ENCODE measurements at regions not wholly inside any gene's neighbourhood (a gene's known extent, or its start where the extent isn't known, plus 50 kb on each side); places are given as distances from the start of the nearest gene placed in this dataset.

GRCh38 chr7:18151422-18151821, 123.8 kb upstream of the PRPS1L1 start:
- H3K4me3 ChIP-seq (ENCODE audit: low read depth, low read length), result no peak overlapping the region

- H3K4me3 ChIP-seq (ENCODE audit: low read depth, low read length), result no peak overlapping the region
Measured at GRCh38 chr7:18153183-18153748, 125.6 kb upstream of the PRPS1L1 start.

GRCh38 chr7:18154726-18155125, 127.1 kb upstream of the PRPS1L1 start:
- H3K4me3 ChIP-seq (ENCODE audit: low read depth, low read length), result no peak overlapping the region

- H3K4me3 ChIP-seq (ENCODE audit: low read depth, low read length), result no peak overlapping the region
Measured at GRCh38 chr7:18157233-18157632, 129.6 kb upstream of the PRPS1L1 start.

GRCh38 chr7:18162657-18163056, 135.0 kb upstream of the PRPS1L1 start:
- H3K4me3 ChIP-seq (ENCODE audit: low read depth, low read length), result no peak overlapping the region

GRCh38 chr7:18163091-18163490, 135.4 kb upstream of the PRPS1L1 start:
- H3K4me3 ChIP-seq (ENCODE audit: low read depth, low read length), result no peak overlapping the region

GRCh38 chr7:18165166-18165565, 137.5 kb upstream of the PRPS1L1 start:
- H3K4me3 ChIP-seq (ENCODE audit: low read depth, low read length), result no peak overlapping the region

- H3K4me3 ChIP-seq (ENCODE audit: low read depth, low read length), result no peak overlapping the region
Measured at GRCh38 chr7:18166002-18166401, 138.4 kb upstream of the PRPS1L1 start.

- H3K4me3 ChIP-seq (ENCODE audit: low read depth, low read length), result no peak overlapping the region
Measured at GRCh38 chr7:18167815-18168214, 140.2 kb upstream of the PRPS1L1 start.

GRCh38 chr7:18174996-18175395, 147.3 kb upstream of the PRPS1L1 start:
- H3K4me3 ChIP-seq (ENCODE audit: low read depth, low read length), result no peak overlapping the region

GRCh38 chr7:18175801-18176450, 148.3 kb upstream of the PRPS1L1 start:
- H3K4me3 ChIP-seq (ENCODE audit: low read depth, low read length), result no peak overlapping the region

GRCh38 chr7:18177129-18177814, 149.6 kb upstream of the PRPS1L1 start:
- no peak overlapping the region for H3K4me3 ChIP-seq (ENCODE audit: low read depth, low read length)

- no peak overlapping the region for H3K4me3 ChIP-seq (ENCODE audit: low read depth, low read length)
Measured at GRCh38 chr7:18177815-18178660, 150.4 kb upstream of the PRPS1L1 start.

GRCh38 chr7:18179093-18179492, 151.4 kb upstream of the PRPS1L1 start:
- H3K4me3 ChIP-seq (ENCODE audit: low read depth, low read length), result no peak overlapping the region

- no peak overlapping the region for H3K4me3 ChIP-seq (ENCODE audit: low read depth, low read length)
Measured at GRCh38 chr7:18180685-18181084, 153.0 kb upstream of the PRPS1L1 start.

GRCh38 chr7:18189500-18190126, 162.0 kb upstream of the PRPS1L1 start:
- no peak overlapping the region for H3K4me3 ChIP-seq (ENCODE audit: low read depth, low read length)

GRCh38 chr7:18191341-18191740, 163.7 kb upstream of the PRPS1L1 start:
- H3K4me3 ChIP-seq (ENCODE audit: low read depth, low read length), result no peak overlapping the region

- no peak overlapping the region for H3K4me3 ChIP-seq (ENCODE audit: low read depth, low read length)
Measured at GRCh38 chr7:18191862-18192625, 164.4 kb upstream of the PRPS1L1 start.

GRCh38 chr7:18194616-18195015, 167.0 kb upstream of the PRPS1L1 start:
- no peak overlapping the region for H3K4me3 ChIP-seq (ENCODE audit: low read depth, low read length)

- no peak overlapping the region for H3K4me3 ChIP-seq (ENCODE audit: low read depth, low read length)
Measured at GRCh38 chr7:18196638-18197037, 169.0 kb upstream of the PRPS1L1 start.

Measured in iPS-11a (cell line).